NAMALWA (cell line): ENCODE measurements at regions not wholly inside any gene's neighbourhood (a gene's known extent, or its start where the extent isn't known, plus 50 kb on each side); places are given as distances from the start of the nearest gene placed in this dataset.

Experiments used
- DNase-seq: peaks from one replicate; pipeline ENCODE4 v3.0.0-alpha.2; 2015; ENCODE audit warnings: low spot score

GRCh38 chr1:199700551-199700950 is 327.0 kb upstream of the NR5A2 start:
- no peak for DNase-seq

GRCh38 chr1:199701726-199702125 is 325.8 kb upstream of the NR5A2 start:
- no peak for DNase-seq

- no peak for DNase-seq
Observed at GRCh38 chr1:199704231-199704630, 323.3 kb upstream of the NR5A2 start.

DNA sequence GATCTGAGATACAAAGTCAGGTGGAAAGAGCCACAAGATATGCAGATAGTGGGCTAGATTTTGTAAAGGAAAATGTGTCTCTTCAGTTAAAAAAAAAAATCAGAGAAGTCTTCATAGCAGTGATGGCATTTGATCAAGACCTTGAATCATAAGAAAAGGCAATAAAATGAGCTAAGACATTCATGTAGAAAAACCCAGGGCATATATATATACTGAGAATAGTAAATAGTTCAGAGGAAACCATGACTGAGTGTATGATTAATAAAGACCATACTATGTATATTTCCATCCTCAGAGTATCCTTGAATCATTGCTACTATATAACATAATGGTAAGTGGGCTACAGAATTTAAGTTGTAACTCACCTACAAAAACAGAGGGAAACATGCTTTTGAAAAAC is 321.7 kb upstream of the NR5A2 start:
- no peak for DNase-seq

- DNase-seq: no peak
Observed at GRCh38 chr1:199706826-199707606, 320.5 kb upstream of the NR5A2 start.

DNA sequence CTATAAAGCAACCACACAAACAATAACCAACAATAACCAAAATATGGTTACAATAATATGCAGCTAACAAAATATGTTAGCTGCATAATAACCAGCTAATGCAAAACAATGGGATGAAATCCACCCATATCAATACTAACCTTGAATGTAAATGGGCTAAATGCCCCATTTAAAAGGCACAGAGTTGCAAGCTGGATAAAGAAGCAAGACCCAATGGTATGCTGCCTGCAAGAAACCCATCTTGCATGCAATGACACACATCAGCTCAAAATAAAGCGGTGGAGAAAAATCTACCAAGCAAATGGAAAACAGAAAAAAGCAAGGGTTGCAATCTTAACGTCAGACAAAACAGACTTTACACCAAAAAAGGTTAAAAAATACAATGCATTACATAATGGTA is 316.5 kb upstream of the NR5A2 start:
- no peak for DNase-seq

GRCh38 chr1:199716729-199717128 is 310.8 kb upstream of the NR5A2 start:
- no peak for DNase-seq

DNA sequence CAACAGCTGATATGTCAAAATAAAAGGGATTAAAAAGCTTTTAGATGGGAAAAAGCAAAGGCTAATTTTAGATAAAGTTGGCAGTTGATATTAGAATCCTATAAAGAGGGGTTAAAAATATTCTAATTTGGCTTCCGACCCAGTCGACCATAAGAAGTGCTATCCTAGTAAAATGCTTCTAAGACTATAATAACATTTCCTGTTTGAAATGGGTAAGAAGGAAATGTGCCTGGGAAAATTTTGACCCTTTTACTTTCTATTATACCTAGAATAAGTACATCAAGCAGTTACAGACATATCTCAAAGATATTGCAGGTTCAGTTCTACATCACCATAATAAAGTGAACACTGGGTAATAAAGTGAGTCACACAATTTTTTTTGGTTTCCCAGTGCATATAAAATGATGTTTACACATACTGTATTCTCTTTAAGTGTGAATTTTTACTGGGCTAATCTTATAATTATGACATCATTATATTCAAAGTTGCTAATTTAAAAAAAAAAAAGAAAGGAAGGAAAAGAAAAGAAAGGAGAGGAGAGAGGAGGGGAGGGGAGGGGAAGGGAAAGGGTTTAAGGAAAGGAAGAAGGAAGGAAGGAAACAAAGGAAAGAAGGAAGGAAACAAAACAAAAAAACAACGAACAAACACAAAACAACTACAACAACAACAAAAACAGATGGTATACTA is 308.2 kb upstream of the NR5A2 start:
- no peak for DNase-seq

DNA sequence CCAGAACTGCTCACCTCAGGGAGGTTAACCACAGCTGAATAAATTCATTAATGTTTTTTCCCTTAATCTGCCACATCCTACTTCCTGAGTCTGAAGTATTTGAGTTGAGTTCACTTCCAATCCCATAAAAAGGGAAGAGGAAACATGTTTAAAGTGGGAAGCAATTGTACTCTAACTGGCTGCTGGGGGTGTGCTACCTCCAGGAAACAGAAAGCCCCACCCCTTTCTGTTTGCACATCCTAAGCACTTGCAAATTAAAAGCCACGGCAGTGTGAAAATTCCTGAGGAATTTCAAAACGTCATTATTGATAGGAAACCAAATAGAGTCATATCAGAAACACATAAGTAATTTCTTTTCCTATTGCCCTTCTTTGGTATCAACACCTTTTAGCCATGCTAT is 307.0 kb upstream of the NR5A2 start:
- DNase-seq: no peak

- no peak for DNase-seq
Observed at GRCh38 chr1:199721001-199721400, 306.5 kb upstream of the NR5A2 start.

DNA sequence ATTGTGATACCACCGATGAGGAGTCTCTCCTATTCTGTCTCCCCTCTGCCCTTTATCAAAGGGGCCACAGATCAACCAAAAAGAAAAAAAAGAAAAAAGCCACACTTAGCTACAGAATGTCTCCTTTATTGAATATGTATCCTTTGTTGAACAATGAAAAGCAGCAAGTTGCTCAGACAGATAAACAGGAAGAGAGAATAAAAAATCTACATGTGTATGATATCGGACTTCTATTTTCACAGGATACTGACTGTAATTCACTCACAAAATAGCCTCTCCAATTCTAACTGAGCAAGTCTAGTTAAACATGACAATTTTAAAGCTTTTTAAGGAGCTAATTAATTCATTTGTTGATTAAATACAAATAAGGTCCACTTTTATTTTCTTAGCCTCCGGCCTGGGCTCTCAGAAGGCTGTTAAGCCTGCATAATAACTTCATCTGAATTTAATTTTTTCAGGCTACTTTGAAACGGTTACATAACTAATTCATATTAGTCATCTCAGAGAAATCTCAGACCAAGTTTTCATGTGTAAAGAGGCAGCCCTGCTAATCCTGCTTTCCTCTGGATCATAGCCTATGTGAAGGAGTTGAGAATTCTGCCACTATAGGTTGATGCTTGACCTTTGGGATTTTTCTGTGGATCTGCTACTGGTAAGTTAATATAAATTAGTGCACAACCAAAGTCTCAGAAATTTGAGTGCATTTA is 304.1 kb upstream of the NR5A2 start:
- no peak for DNase-seq

DNA sequence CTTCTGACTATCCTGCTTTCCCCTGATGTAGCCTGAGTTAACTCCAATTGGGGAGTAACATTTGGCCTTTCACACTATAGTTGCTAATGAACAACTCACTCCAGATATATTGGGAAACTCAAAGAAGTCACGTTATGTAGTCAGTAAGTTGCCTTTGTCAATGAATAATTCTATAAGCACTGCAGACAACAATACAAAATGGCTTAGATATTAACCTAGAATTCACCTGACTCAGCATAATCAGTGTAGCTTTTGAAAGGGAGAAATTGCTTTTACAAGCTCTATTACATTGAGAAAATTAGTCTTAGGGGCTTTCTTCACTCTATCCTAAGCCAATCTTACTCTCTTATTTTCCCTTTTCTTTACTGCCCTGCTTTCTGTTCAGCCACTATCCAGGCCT is 303.5 kb upstream of the NR5A2 start:
- no peak for DNase-seq

GRCh38 chr1:199725002-199725565 is 302.4 kb upstream of the NR5A2 start:
- DNase-seq: no peak

DNA sequence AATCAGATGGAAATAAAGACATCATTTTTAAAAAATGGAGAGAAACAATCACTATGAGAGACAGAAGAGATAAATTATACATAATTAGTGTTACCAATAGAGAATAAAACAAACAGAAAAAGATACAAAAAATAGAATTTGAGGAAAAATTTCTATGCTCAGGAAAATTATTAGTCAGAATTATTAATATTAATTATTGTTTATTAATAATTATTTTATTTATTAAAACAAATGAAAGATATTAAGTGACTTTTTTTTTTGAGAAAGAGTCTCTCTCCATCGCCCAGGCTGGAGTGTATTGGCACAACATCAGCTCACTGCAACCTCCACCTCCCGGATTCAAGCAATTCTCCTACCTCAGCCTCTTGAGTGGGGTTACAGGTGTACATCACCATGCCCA is 299.8 kb upstream of the NR5A2 start:
- no peak for DNase-seq

DNA sequence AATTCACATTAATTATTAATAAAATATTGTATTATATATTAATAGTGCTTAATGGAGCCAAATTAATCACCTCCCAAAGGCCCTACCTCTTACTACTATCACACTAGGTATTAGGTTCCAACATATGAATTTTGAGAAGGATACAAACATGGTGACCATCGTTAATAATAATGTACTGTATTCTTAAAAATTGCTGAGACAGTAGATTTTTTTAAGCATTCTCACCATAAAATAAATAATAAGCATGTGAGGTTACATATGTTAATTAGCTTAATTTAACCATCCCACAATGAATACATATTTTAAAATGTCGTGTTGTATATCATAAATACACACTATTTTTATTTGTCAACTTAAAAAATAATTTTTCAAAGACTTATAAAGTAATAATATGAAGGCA is 299.2 kb upstream of the NR5A2 start:
- no peak for DNase-seq

DNA sequence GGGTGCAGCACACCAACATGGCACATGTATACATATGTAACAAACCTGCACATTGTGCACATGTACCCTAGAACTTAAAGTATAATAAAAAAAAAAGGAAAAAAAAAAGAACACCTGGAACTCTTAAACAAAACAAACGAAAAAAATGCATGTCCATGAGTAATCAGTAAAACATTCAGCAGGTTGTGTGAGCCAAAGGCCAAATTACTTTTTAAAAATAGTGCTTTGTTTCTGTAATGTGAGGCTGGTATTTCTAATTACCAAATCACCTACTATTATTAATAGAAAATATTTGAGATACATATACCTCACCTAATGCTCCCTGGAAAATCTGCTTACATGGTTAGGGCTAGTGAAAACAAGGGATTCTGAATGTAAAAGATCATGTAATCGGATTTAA is 294.4 kb upstream of the NR5A2 start:
- DNase-seq: no peak

DNA sequence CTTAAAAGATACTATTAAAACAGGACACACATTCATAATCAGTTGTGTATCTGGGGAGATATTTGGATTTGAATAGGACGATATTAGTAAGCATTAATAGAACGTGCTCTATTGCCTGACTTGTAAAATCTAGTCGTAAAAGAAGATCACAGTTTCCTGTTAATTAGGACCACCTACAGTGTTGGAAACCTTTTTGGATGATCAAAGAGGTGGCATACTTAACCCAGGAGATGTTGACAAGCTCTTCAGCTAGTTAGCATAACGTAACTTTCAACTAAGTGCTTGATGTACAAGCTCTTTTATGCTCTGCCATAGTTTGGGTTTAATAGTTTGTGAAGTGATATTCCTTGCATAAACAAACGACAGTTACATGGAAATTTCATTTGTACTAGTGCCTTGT is 293.3 kb upstream of the NR5A2 start:
- no peak for DNase-seq

DNA sequence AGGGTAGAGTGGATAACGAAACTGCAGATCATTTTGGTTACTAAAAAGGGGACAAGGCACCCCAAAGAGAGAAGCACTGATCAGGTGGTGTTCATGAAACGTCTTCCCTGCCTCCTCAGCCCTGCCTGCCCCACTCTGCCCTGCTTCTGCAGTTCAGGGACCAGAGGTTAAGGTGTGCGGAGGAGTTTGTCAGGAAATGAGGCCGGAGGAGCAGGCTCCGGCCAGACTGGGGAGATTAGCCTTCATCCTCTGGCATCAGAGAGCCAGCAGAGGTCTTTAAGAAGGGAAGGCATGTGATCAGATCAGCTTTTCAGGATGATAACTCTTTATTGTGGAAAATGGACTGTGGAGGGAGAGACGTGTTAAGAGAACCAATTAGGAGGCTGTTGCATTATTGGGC is 291.9 kb upstream of the NR5A2 start:
- DNase-seq: no peak

DNA sequence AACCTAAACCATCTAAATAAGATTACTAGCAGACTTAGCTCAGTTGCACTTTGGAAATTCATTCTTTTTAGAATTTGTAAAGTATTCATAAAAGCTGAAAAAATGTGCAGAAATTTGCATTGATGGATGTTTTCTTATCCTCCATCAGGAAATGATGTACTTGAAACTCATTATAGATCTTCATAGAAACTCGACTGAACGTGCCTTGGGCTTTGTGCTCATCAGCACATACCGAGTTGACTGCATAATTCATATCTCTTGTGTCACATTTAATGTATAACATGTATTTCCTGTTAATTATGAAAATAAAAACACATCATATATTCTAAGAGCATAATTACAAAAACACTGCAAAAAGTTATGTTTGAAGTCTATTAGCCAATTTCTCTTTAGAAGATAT is 290.9 kb upstream of the NR5A2 start:
- no peak for DNase-seq

DNA sequence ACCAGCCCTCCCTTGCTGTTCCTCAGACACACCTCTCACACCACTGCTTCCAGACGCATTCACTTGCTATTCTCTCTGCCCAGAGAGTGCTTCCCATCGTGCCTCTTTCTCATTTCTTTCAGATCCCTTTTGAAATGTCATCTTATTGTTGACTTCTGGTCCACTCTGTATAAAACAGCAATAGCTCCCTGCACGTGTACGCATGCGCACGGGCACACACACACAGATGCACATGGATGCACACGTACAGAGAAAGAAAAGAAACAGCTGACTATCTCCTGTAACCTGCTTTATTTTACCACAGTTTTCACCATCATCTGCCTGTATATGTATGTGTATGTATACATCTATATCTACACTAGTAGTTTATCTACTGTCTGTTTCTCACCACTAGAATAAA is 285.9 kb upstream of the NR5A2 start:
- no peak for DNase-seq

- no peak for DNase-seq
Observed at GRCh38 chr1:199742547-199742946, 285.0 kb upstream of the NR5A2 start.

- DNase-seq: no peak
Observed at GRCh38 chr1:199743227-199743626, 284.3 kb upstream of the NR5A2 start.
